T-helper 17 cell (primary cell): ENCODE measurements at regions not wholly inside any gene's neighbourhood (a gene's known extent, or its start where the extent isn't known, plus 50 kb on each side); places are given as distances from the start of the nearest gene placed in this dataset.

Experiments used
- ATAC-seq: fragments of 150-1000 bp; cut with Tn5 transposase; 2 replicates; pipeline ENCODE4 v1.10.0; 2021; ENCODE audit warnings: mild to moderate bottlenecking, moderate library complexity
- DNase-seq, 3 donors: peaks; one replicate each; pipeline versions ENCODE4 v3.0.0 to v3.0.0-alpha.2; 2020 to 2021
- H3K9me3 ChIP-seq: one replicate; pipeline ENCODE4 v1.7.0; 2013; ENCODE audit warnings: low read length, mild to moderate bottlenecking; ENCODE audit not compliant: control insufficient read depth, poor library complexity, severe bottlenecking
- H3K27ac Mint-ChIP-seq: one replicate; pipeline ENCODE4 v1.8.0; 2022; ENCODE audit warnings: mild to moderate bottlenecking, moderate library complexity, mixed read lengths
- H3K27me3 Mint-ChIP-seq: one replicate; pipeline ENCODE4 v1.8.0; 2022; ENCODE audit warnings: mixed read lengths
- H3K36me3 Mint-ChIP-seq: one replicate; pipeline ENCODE4 v1.8.0; 2022; ENCODE audit warnings: low read depth, mixed read lengths
- H3K4me1 Mint-ChIP-seq: one replicate; pipeline ENCODE4 v1.8.0; 2022; ENCODE audit warnings: mild to moderate bottlenecking, mixed read lengths
- H3K4me3 Mint-ChIP-seq: one replicate; pipeline ENCODE4 v1.8.0; 2022; ENCODE audit warnings: mild to moderate bottlenecking, moderate library complexity, mixed read lengths

GRCh38 chr13:103945836-103946235 is 879.6 kb upstream of the SLC10A2 start:
- no peaks in the 10 kb centered on the region for H3K36me3 Mint-ChIP-seq

GRCh38 chr13:103941506-103942140 is 875.4 kb upstream of the SLC10A2 start:
- DNase-seq = no peak
- peaks cover 2% of the 10 kb centered on the region for H3K36me3 Mint-ChIP-seq

More at GRCh38 chr13:103945836-103946235, 879.6 kb upstream of the SLC10A2 start:
- DNase-seq (no peak), ATAC-seq (no peak)
- H3K4me1 Mint-ChIP-seq = no peaks in the 10 kb centered on the region
- no peak overlapping the region for H3K4me3 Mint-ChIP-seq
- no peak overlapping the region for H3K27ac Mint-ChIP-seq
- H3K9me3 ChIP-seq = no peaks in the 10 kb centered on the region
- no peaks in the 10 kb centered on the region for H3K27me3 Mint-ChIP-seq

GRCh38 chr13:103935117-103935516 is 868.9 kb upstream of the SLC10A2 start:
- ATAC-seq (no peak), DNase-seq (no peak)
- Mint-ChIP-seq H3K4me1 (no peaks in the 10 kb centered on the region), H3K36me3 (no peaks in the 10 kb centered on the region), H3K27me3 (no peaks in the 10 kb centered on the region), H3K4me3 (no peak overlapping the region), H3K27ac (no peak overlapping the region)
- no peaks in the 10 kb centered on the region for H3K9me3 ChIP-seq

More at GRCh38 chr13:103941506-103942140, 875.4 kb upstream of the SLC10A2 start:
- H3K27me3 Mint-ChIP-seq = no peaks in the 10 kb centered on the region
- no peaks in the 10 kb centered on the region for H3K9me3 ChIP-seq
- H3K4me3 Mint-ChIP-seq = no peak overlapping the region
- no peak overlapping the region for H3K27ac Mint-ChIP-seq
- ATAC-seq = no peak
- H3K4me1 Mint-ChIP-seq = no peaks in the 10 kb centered on the region

GRCh38 chr13:103931885-103932284 is 865.7 kb upstream of the SLC10A2 start:
- peaks cover 3% of the 10 kb centered on the region for H3K9me3 ChIP-seq
- DNase-seq = no peak
- Mint-ChIP-seq H3K36me3 (no peaks in the 10 kb centered on the region), H3K27ac (no peak overlapping the region), H3K4me3 (no peak overlapping the region), H3K4me1 (no peaks in the 10 kb centered on the region), H3K27me3 (no peaks in the 10 kb centered on the region)
- no peak for ATAC-seq

GRCh38 chr13:103931331-103931845 is 865.2 kb upstream of the SLC10A2 start:
- ATAC-seq (no peak), DNase-seq (no peak)
- no peak overlapping the region for H3K27ac Mint-ChIP-seq
- no peaks in the 10 kb centered on the region for H3K27me3 Mint-ChIP-seq
- H3K4me3 Mint-ChIP-seq = no peak overlapping the region
- peaks cover 3% of the 10 kb centered on the region for H3K9me3 ChIP-seq
- H3K36me3 Mint-ChIP-seq = no peaks in the 10 kb centered on the region
- no peaks in the 10 kb centered on the region for H3K4me1 Mint-ChIP-seq

GRCh38 chr13:103926118-103926517 is 859.9 kb upstream of the SLC10A2 start:
- peaks cover 3% of the 10 kb centered on the region for H3K9me3 ChIP-seq
- Mint-ChIP-seq H3K27ac (no peak overlapping the region), H3K4me3 (no peak overlapping the region), H3K36me3 (no peaks in the 10 kb centered on the region), H3K4me1 (no peaks in the 10 kb centered on the region), H3K27me3 (no peaks in the 10 kb centered on the region)
- ATAC-seq (no peak), DNase-seq (no peak)

GRCh38 chr13:103908911-103909310 is 842.7 kb upstream of the SLC10A2 start:
- Mint-ChIP-seq H3K27me3 (no peaks in the 10 kb centered on the region), H3K4me3 (no peak overlapping the region), H3K4me1 (no peaks in the 10 kb centered on the region), H3K27ac (no peak overlapping the region), H3K36me3 (no peaks in the 10 kb centered on the region)
- ATAC-seq = no peak
- no peaks in the 10 kb centered on the region for H3K9me3 ChIP-seq
- no peak for DNase-seq

GRCh38 chr13:103908274-103908673 is 842.1 kb upstream of the SLC10A2 start:
- H3K9me3 ChIP-seq = no peaks in the 10 kb centered on the region
- Mint-ChIP-seq H3K4me3 (no peak overlapping the region), H3K27ac (no peak overlapping the region), H3K27me3 (no peaks in the 10 kb centered on the region), H3K36me3 (no peaks in the 10 kb centered on the region), H3K4me1 (no peaks in the 10 kb centered on the region)
- DNase-seq = no peak
- ATAC-seq = no peak

- Mint-ChIP-seq H3K4me1 (no peaks in the 10 kb centered on the region), H3K27me3 (no peaks in the 10 kb centered on the region), H3K27ac (no peak overlapping the region), H3K36me3 (no peaks in the 10 kb centered on the region), H3K4me3 (no peak overlapping the region)
- DNase-seq (no peak), ATAC-seq (no peak)
- H3K9me3 ChIP-seq = no peaks in the 10 kb centered on the region
These were observed 837.6 kb upstream of the SLC10A2 start for GRCh38 chr13:103903790-103904189.

- H3K4me3 Mint-ChIP-seq = no peak overlapping the region
- no peaks in the 10 kb centered on the region for H3K27me3 Mint-ChIP-seq
- H3K36me3 Mint-ChIP-seq = no peaks in the 10 kb centered on the region
- no peak overlapping the region for H3K27ac Mint-ChIP-seq
- ATAC-seq (no peak), DNase-seq (no peak)
- no peaks in the 10 kb centered on the region for H3K9me3 ChIP-seq
- H3K4me1 Mint-ChIP-seq = no peaks in the 10 kb centered on the region
These were observed 832.3 kb upstream of the SLC10A2 start for GRCh38 chr13:103898481-103898880.

GRCh38 chr13:103895835-103896531 is 829.8 kb upstream of the SLC10A2 start:
- no peaks in the 10 kb centered on the region for H3K4me1 Mint-ChIP-seq
- H3K4me3 Mint-ChIP-seq = no peak overlapping the region
- H3K27ac Mint-ChIP-seq = no peak overlapping the region
- H3K27me3 Mint-ChIP-seq = no peaks in the 10 kb centered on the region
- DNase-seq (no peak), ATAC-seq (no peak)
- H3K36me3 Mint-ChIP-seq = no peaks in the 10 kb centered on the region
- H3K9me3 ChIP-seq = no peaks in the 10 kb centered on the region

GRCh38 chr13:103894626-103895025 is 828.4 kb upstream of the SLC10A2 start:
- Mint-ChIP-seq H3K4me1 (no peaks in the 10 kb centered on the region), H3K4me3 (no peak overlapping the region), H3K27ac (no peak overlapping the region), H3K36me3 (no peaks in the 10 kb centered on the region), H3K27me3 (no peaks in the 10 kb centered on the region)
- ATAC-seq (no peak), DNase-seq (no peak)
- H3K9me3 ChIP-seq = no peaks in the 10 kb centered on the region

GRCh38 chr13:103884101-103884723 is 818.0 kb upstream of the SLC10A2 start:
- DNase-seq = no peak
- Mint-ChIP-seq H3K36me3 (no peaks in the 10 kb centered on the region), H3K4me3 (no peak overlapping the region), H3K4me1 (no peaks in the 10 kb centered on the region), H3K27ac (no peak overlapping the region), H3K27me3 (no peaks in the 10 kb centered on the region)
- no peaks in the 10 kb centered on the region for H3K9me3 ChIP-seq
- no peak for ATAC-seq
